Esophagus muscularis mucosa (tissue), 4 donors: ENCODE measurements at regions not wholly inside any gene's neighbourhood (a gene's known extent, or its start where the extent isn't known, plus 50 kb on each side); places are given as distances from the start of the nearest gene placed in this dataset.

Experiments
- DNase-seq: peaks from one replicate; pipeline ENCODE4 v3.0.0-alpha.2; 2017; ENCODE audit errors: extremely low spot score
- H3K27ac ChIP-seq, 4 donors: fragments of 200-600 bp; sonication (generic); replicated peaks in 1 of 4; 1 replicate in 3 of 4; 2 replicates in 1 of 4; pipeline ENCODE4 v1.5.1; 2016 to 2019; ENCODE audit warnings: mild to moderate bottlenecking in 1 of 4
- H3K27me3 ChIP-seq, 4 donors: fragments of 200-600 bp; sonication (generic); one replicate each; pipeline versions ENCODE4 v1.5.1 to v1.6.0; 2016 to 2019
- H3K36me3 ChIP-seq, 4 donors: fragments of 200-600 bp; sonication (generic); one replicate each; pipeline ENCODE4 v1.5.1; 2016 to 2019
- H3K4me1 ChIP-seq, 4 donors: fragments of 200-600 bp; sonication (generic); one replicate each; pipeline ENCODE4 v1.5.1; 2016 to 2019
- H3K4me3 ChIP-seq, 4 donors: fragments of 200-600 bp; sonication (generic); 1 replicate in 2 of 4; 2 replicates in 2 of 4; pipeline ENCODE4 v1.5.1; 2016 to 2019; ENCODE audit warnings: mild to moderate bottlenecking in 4 of 4, moderate library complexity in 1 of 4
- H3K9me3 ChIP-seq, 4 donors: fragments of 200-600 bp; sonication (generic); 1 replicate in 3 of 4; 2 replicates in 1 of 4; pipeline ENCODE4 v1.5.1; 2016 to 2019
- CTCF ChIP-seq, 3 experiments: fragments of 200-600 bp in 2 of 3; fragments of 450-650 bp in 1 of 3; sonication (generic) in 2 of 3; IDR thresholded peaks; one replicate each; pipeline ENCODE4 v1.5.1; 2017 to 2019; ENCODE audit warnings: antibody characterized with exemption in 3 of 3, mild to moderate bottlenecking in 2 of 3, moderate library complexity in 1 of 3
- EP300 ChIP-seq: sonication (generic); formaldehyde crosslinking; IDR thresholded peaks from one replicate; pipeline ENCODE4 v1.6.1; 2017; ENCODE audit warnings: antibody characterized with exemption
- POLR2A ChIP-seq: fragments of 450-650 bp; IDR thresholded peaks from one replicate; pipeline ENCODE4 v1.6.1; 2017; ENCODE audit warnings: antibody characterized with exemption, moderate library complexity, mild to moderate bottlenecking, low read depth
- POLR2AphosphoS5 ChIP-seq, 2 donors: sonication (generic); formaldehyde crosslinking; IDR thresholded peaks; one replicate each; pipeline ENCODE4 v1.6.1; 2017; ENCODE audit warnings: antibody characterized with exemption in 2 of 2
- WGBS: methylation state at CpG from one replicate; pipeline ENCODE4 v1.1.5; 2018; 5-methylcytosine and 5-hydroxymethylcytosine counted together
- intact Hi-C: fragments of 100-400 bp; cut with DNase I; formaldehyde crosslinking; loops from one replicate; pipeline ENCODE4 v1.15.1; 2023

GRCh38 chr5:165579911-165580310 is 2074.5 kb downstream of the MAT2B start:
- intact Hi-C loops: no loop called here
- Histone ChIP-seq H3K9me3 (no peaks in the 10 kb centered on the region), H3K27me3 (no peaks in the 10 kb centered on the region), H3K36me3 (no peaks in the 10 kb centered on the region), H3K27ac (no peak overlapping the region), H3K4me1 (no peaks in the 10 kb centered on the region), H3K4me3 (no peak overlapping the region)
- no peak for DNase-seq
- no peak for TF ChIP-seq POLR2AphosphoS5 (IDR thresholded peaks at IDR 0.05)
- TF ChIP-seq EP300: no peak
- no peak for TF ChIP-seq CTCF (IDR thresholded peaks at IDR 0.05)
- no peak for TF ChIP-seq POLR2A

- 88% methylated on average over 1 of the region's 1 CpG for WGBS
- Histone ChIP-seq H3K27ac (no peak overlapping the region), H3K36me3 (no peaks in the 10 kb centered on the region)
These were observed 2089.3 kb downstream of the MAT2B start for GRCh38 chr5:165594693-165595092.

GRCh38 chr5:165602529-165602928 is 2097.1 kb downstream of the MAT2B start:
- no peaks in the 10 kb centered on the region for H3K4me1 ChIP-seq
- no peak overlapping the region for H3K27ac ChIP-seq
- TF ChIP-seq EP300: no peak
- H3K9me3 ChIP-seq: no peaks in the 10 kb centered on the region
- no peak overlapping the region for H3K4me3 ChIP-seq
- intact Hi-C loops: no loop called here
- 77% methylated on average over 8 of the region's 8 CpGs for WGBS
- DNase-seq: no peak
- no peaks in the 10 kb centered on the region for H3K36me3 ChIP-seq
- no peaks in the 10 kb centered on the region for H3K27me3 ChIP-seq

More at GRCh38 chr5:165594693-165595092, 2089.3 kb downstream of the MAT2B start:
- no peaks in the 10 kb centered on the region for H3K4me1 ChIP-seq
- intact Hi-C loops: no loop called here
- TF ChIP-seq POLR2A (no peak), EP300 (no peak), POLR2AphosphoS5 (IDR thresholded peaks at IDR 0.05) (no peak), CTCF (IDR thresholded peaks at IDR 0.05) (no peak)
- H3K4me3 ChIP-seq: no peak overlapping the region
- no peaks in the 10 kb centered on the region for H3K9me3 ChIP-seq
- DNase-seq: no peak
- H3K27me3 ChIP-seq: no peaks in the 10 kb centered on the region

GRCh38 chr5:165607026-165607425 is 2101.6 kb downstream of the MAT2B start:
- Histone ChIP-seq H3K9me3 (no peaks in the 10 kb centered on the region), H3K4me3 (no peak overlapping the region), H3K27ac (no peak overlapping the region), H3K4me1 (no peaks in the 10 kb centered on the region), H3K27me3 (no peaks in the 10 kb centered on the region), H3K36me3 (no peaks in the 10 kb centered on the region)
- 96% methylated on average over 12 of the region's 12 CpGs for WGBS
- no peak for DNase-seq
- TF ChIP-seq POLR2AphosphoS5 (IDR thresholded peaks at IDR 0.05): no peak
- no peak for TF ChIP-seq CTCF (IDR thresholded peaks at IDR 0.05)
- TF ChIP-seq EP300: no peak
- TF ChIP-seq POLR2A: no peak
- intact Hi-C loops: no loop called here

GRCh38 chr5:165609871-165610270 is 2104.5 kb downstream of the MAT2B start:
- WGBS: 65% methylated on average over 2 of the region's 2 CpGs
- Histone ChIP-seq H3K4me1 (no peaks in the 10 kb centered on the region), H3K4me3 (no peak overlapping the region), H3K36me3 (no peaks in the 10 kb centered on the region), H3K27ac (no peak overlapping the region), H3K9me3 (no peaks in the 10 kb centered on the region), H3K27me3 (no peaks in the 10 kb centered on the region)
- no peak for TF ChIP-seq POLR2AphosphoS5 (IDR thresholded peaks at IDR 0.05)
- no peak for DNase-seq
- intact Hi-C loops: no loop called here
